HCT116 (cell line): ENCODE measurements at regions not wholly inside any gene's neighbourhood (a gene's known extent, or its start where the extent isn't known, plus 50 kb on each side); places are given as distances from the start of the nearest gene placed in this dataset.

Experiments
- ATAC-seq: fragments of 200-7000 bp; cut with Tn5 transposase; 2 replicates; pipeline ENCODE4 v1.9.1; 2020; ENCODE audit warnings: mild to moderate bottlenecking, moderate library complexity
- BruUV-seq: library from RNA; stranded (reverse); fragments of 400-500 nt; replicated peaks from 2 replicates; lab custom pipeline; 2021; lab: Mats Ljungman, UMichigan
- CTCF ChIA-PET: fragments of 300-600 bp; sonication (Branson Sonifier 250); formaldehyde crosslinking; loops from one replicate; lab custom pipeline; 2021; ENCODE audit warnings: antibody characterized with exemption; lab: Charles Lee
- POLR2A ChIA-PET: fragments of 300-600, 350-600 bp; sonication (Branson Sonifier 250); formaldehyde crosslinking; loops from one replicate; lab custom pipeline; 2021; ENCODE audit warnings: antibody characterized with exemption; lab: Charles Lee
- RAD21 ChIA-PET, 2 experiments: fragments of 300-600 bp; sonication (Branson Sonifier 250); formaldehyde crosslinking; loops; one replicate each; lab custom pipeline; 2023; ENCODE audit warnings: low total read pairs in 2 of 2; ENCODE audit not compliant: uncharacterized antibody in 2 of 2, unreplicated experiment in 2 of 2, low non-redundant PET in 1 of 2; lab: Charles Lee
- DNase-seq: peaks from one replicate; pipeline ENCODE4 v3.0.0-alpha.2; 2010; ENCODE audit warnings: low read depth, low spot score
- H2AFZ ChIP-seq: fragments of 200-600 bp; shearing (Covaris generic), sonication (generic); 2 replicates; pipeline ENCODE4 v1.6.1; 2017; ENCODE audit warnings: low read depth, mixed run types, mixed read lengths, antibody characterized with exemption, low read length; ENCODE audit not compliant: poor library complexity, severe bottlenecking
- H3K27ac ChIP-seq: 2 replicates; pipeline ENCODE4 v1.5.1; 2012; ENCODE audit warnings: low read depth, low read length
- H3K27me3 ChIP-seq: fragments of 200-600 bp; sonication (generic); 2 replicates; pipeline ENCODE4 v1.6.1; 2016; ENCODE audit warnings: mixed run types, low read length, mixed read lengths; ENCODE audit not compliant: insufficient read depth
- H3K36me3 ChIP-seq, 2 experiments: fragments of 200-500 bp in 1 of 2; fragments of 200-600 bp in 1 of 2; sonication (Bioruptor generic) in 1 of 2; sonication (generic) in 1 of 2; 2 replicates each; pipeline versions ENCODE4 v1.5.1 to v1.6.1; 2014 to 2016; ENCODE audit warnings: low read length in 2 of 2, inconsistent platforms in 1 of 2, mixed read lengths in 1 of 2, mixed run types in 1 of 2; ENCODE audit not compliant: insufficient read depth in 2 of 2, control insufficient read depth in 1 of 2
- H3K4me1 ChIP-seq, 2 experiments: fragments of 200-600 bp in 1 of 2; sonication (generic) in 1 of 2; 2 replicates each; pipeline versions ENCODE4 v1.5.1 to v1.6.1; 2012 to 2017; ENCODE audit warnings: low read length in 2 of 2, inconsistent platforms in 1 of 2, mild to moderate bottlenecking in 1 of 2, mixed read lengths in 1 of 2, mixed run types in 1 of 2, moderate library complexity in 1 of 2; ENCODE audit not compliant: insufficient read depth in 2 of 2, control insufficient read depth in 1 of 2
- H3K4me2 ChIP-seq: fragments of 200-600 bp; sonication (generic); 2 replicates; pipeline ENCODE4 v1.6.1; 2017; ENCODE audit warnings: mixed run types, low read length, mixed read lengths
- H3K4me3 ChIP-seq, 2 experiments: fragments of 200-600 bp in 1 of 2; sonication (generic) in 1 of 2; replicated peaks in 1 of 2; 2 replicates each; pipeline ENCODE4 v1.5.1; 2011 to 2016; ENCODE audit warnings: low read length in 2 of 2, control low read depth in 1 of 2, low read depth in 1 of 2, mild to moderate bottlenecking in 1 of 2, mixed read lengths in 1 of 2, mixed run types in 1 of 2
- H3K79me2 ChIP-seq: fragments of 200-600 bp; sonication (generic); 2 replicates; pipeline ENCODE4 v1.6.1; 2017; ENCODE audit warnings: mild to moderate bottlenecking, mixed run types, low read length, moderate library complexity, mixed read lengths; ENCODE audit not compliant: insufficient read depth
- H3K9ac ChIP-seq: fragments of 200-600 bp; sonication (generic); 2 replicates; pipeline ENCODE4 v1.6.1; 2016; ENCODE audit warnings: low read length, mixed read lengths
- H3K9me2 ChIP-seq: fragments of 200-600 bp; sonication (generic), shearing (Covaris generic); 2 replicates; pipeline ENCODE4 v1.6.1; 2017; ENCODE audit warnings: mixed run types, mild to moderate bottlenecking, moderate library complexity; ENCODE audit not compliant: insufficient read depth
- H3K9me3 ChIP-seq, 2 experiments: fragments of 200-500 bp in 1 of 2; fragments of 200-600 bp in 1 of 2; sonication (Bioruptor generic) in 1 of 2; sonication (generic) in 1 of 2; 2 replicates each; pipeline ENCODE4 v1.6.1; 2014 to 2017; ENCODE audit warnings: low read length in 2 of 2, mixed read lengths in 2 of 2, inconsistent platforms in 1 of 2, low read depth in 1 of 2, mild to moderate bottlenecking in 1 of 2, mixed run types in 1 of 2, moderate library complexity in 1 of 2; ENCODE audit not compliant: control insufficient read depth in 1 of 2, insufficient read depth in 1 of 2
- H4K20me1 ChIP-seq: fragments of 200-600 bp; sonication (generic), shearing (Covaris generic); 2 replicates; pipeline ENCODE4 v1.6.1; 2017; ENCODE audit warnings: mixed run types, mild to moderate bottlenecking, moderate library complexity; ENCODE audit not compliant: insufficient read depth
- ATF3 ChIP-seq: IDR thresholded peaks from 2 replicates; pipeline ENCODE4 v1.6.1; 2012
- CBX3 ChIP-seq: IDR thresholded peaks from 2 replicates; pipeline ENCODE4 v1.6.1; 2012; ENCODE audit warnings: low read depth
- CEBPB ChIP-seq: IDR thresholded peaks from 2 replicates; pipeline ENCODE4 v1.6.1; 2012; ENCODE audit warnings: low read depth
- EGR1 ChIP-seq: IDR thresholded peaks from 2 replicates; pipeline ENCODE4 v1.6.1; 2012; ENCODE audit warnings: low read depth
- ELF1 ChIP-seq: IDR thresholded peaks from 2 replicates; pipeline ENCODE4 v1.6.1; 2012; ENCODE audit warnings: low read depth, borderline replicate concordance
- EZH2 ChIP-seq: fragments of 200-600 bp; sonication (generic); IDR thresholded peaks from 2 replicates; pipeline ENCODE4 v1.6.1; 2017; ENCODE audit warnings: antibody characterized with exemption, mixed run types
- EZH2phosphoT487 ChIP-seq: fragments of 200-600 bp; IDR thresholded peaks from 2 replicates; pipeline ENCODE4 v1.6.1; 2018; ENCODE audit warnings: antibody characterized with exemption, borderline replicate concordance
- FOSL1 ChIP-seq: IDR thresholded peaks from 2 replicates; pipeline ENCODE4 v1.6.1; 2012; ENCODE audit warnings: low read depth
- JUND ChIP-seq: IDR thresholded peaks from 2 replicates; pipeline ENCODE4 v1.6.1; 2012
- REST ChIP-seq: IDR thresholded peaks from 2 replicates; pipeline ENCODE4 v1.6.1; 2012; ENCODE audit warnings: low read depth
- SIN3A ChIP-seq: IDR thresholded peaks from 2 replicates; pipeline ENCODE4 v1.6.1; 2012; ENCODE audit warnings: low read depth
- SP1 ChIP-seq: IDR thresholded peaks from 2 replicates; pipeline ENCODE4 v1.6.1; 2012; ENCODE audit warnings: low read depth
- YY1 ChIP-seq: IDR thresholded peaks from 2 replicates; pipeline ENCODE4 v1.6.1; 2011; ENCODE audit warnings: low read length, low read depth, moderate library complexity, mild to moderate bottlenecking; ENCODE audit not compliant: insufficient replicate concordance; ENCODE audit errors: extremely low read depth
- ZBTB33 ChIP-seq: IDR thresholded peaks from 2 replicates; pipeline ENCODE4 v1.6.1; 2011; ENCODE audit warnings: mild to moderate bottlenecking, low read length, moderate library complexity; ENCODE audit not compliant: insufficient replicate concordance; ENCODE audit errors: extremely low read depth
- ZFX ChIP-seq: fragments of 450-650 bp; IDR thresholded peaks from 2 replicates; pipeline ENCODE4 v1.6.1; 2017
- intact Hi-C: fragments of 100-400 bp; cut with micrococcal nuclease; formaldehyde crosslinking; loops from 2 replicates; pipeline ENCODE4 v1.10.0; 2022

- POLR2A ChIA-PET, result no interaction called here
- no peaks in the 10 kb centered on the region for H3K79me2 ChIP-seq
- TF ChIP-seq CEBPB (no peak), ZFX (no peak), EGR1 (no peak), ELF1 (no peak), CBX3 (no peak), EZH2 (no peak), YY1 (no peak), ATF3 (no peak), FOSL1 (no peak), EZH2phosphoT487 (no peak), REST (no peak), SP1 (no peak), SIN3A (no peak), ZBTB33 (no peak), JUND (no peak)
- CTCF ChIA-PET, result interaction anchor here (2.1 kb wide), 1 partner anchor 19 kb away, joined by 13 read pairs; no protein-coding TSS in a partner anchor
- no TSS peak for BruUV-seq
- DNase-seq (no peak), ATAC-seq (no peak)
- H3K4me3 ChIP-seq, result no peak overlapping the region
- H3K9ac ChIP-seq, result no peak overlapping the region
- no peak overlapping the region for H2AFZ ChIP-seq
- intact Hi-C loops, result no loop called here
- no peaks in the 10 kb centered on the region for H3K9me3 ChIP-seq
- H4K20me1 ChIP-seq, result no peaks in the 10 kb centered on the region
- peaks cover 6% of the 10 kb centered on the region for H3K27me3 ChIP-seq
- RAD21 ChIA-PET, result no interaction called here
- H3K4me2 ChIP-seq, result no peak overlapping the region
- H3K9me2 ChIP-seq, result no peaks in the 10 kb centered on the region
- H3K36me3 ChIP-seq, result no peaks in the 10 kb centered on the region
- H3K4me1 ChIP-seq, result peaks cover 0 to 4% of the 10 kb centered on the region in 2 experiments; a peak in 1 of 4 replicates
- H3K27ac ChIP-seq, result no peak overlapping the region
Measured at GRCh38 chr16:87044032-87044382, 273.2 kb downstream of the C16orf95 start.
